ENCODE measurements at regions not wholly inside any gene's neighbourhood (a gene's known extent, or its start where the extent isn't known, plus 50 kb on each side); places are given as distances from the start of the nearest gene placed in this dataset.

DNA sequence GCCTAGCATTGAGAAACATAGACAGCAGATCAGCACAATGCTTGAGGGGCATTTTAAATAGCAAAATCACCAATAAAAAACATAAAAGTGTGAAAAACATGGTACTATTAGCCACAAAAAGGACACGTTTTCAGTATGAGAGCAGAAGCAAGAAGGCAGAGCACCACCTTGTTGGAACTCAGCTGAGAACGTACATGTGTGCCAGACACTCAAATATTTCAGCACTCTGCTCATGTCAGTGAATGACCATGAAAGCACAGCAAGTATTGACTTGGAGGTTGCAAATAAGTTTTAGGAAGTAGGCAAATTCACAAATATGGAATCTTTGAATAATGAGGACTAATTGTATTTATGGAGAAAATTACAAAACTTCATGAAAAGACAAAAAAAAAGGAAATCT is 193.4 kb upstream of the PKN2 start:
- TF ChIP-seq, protein P1, sequence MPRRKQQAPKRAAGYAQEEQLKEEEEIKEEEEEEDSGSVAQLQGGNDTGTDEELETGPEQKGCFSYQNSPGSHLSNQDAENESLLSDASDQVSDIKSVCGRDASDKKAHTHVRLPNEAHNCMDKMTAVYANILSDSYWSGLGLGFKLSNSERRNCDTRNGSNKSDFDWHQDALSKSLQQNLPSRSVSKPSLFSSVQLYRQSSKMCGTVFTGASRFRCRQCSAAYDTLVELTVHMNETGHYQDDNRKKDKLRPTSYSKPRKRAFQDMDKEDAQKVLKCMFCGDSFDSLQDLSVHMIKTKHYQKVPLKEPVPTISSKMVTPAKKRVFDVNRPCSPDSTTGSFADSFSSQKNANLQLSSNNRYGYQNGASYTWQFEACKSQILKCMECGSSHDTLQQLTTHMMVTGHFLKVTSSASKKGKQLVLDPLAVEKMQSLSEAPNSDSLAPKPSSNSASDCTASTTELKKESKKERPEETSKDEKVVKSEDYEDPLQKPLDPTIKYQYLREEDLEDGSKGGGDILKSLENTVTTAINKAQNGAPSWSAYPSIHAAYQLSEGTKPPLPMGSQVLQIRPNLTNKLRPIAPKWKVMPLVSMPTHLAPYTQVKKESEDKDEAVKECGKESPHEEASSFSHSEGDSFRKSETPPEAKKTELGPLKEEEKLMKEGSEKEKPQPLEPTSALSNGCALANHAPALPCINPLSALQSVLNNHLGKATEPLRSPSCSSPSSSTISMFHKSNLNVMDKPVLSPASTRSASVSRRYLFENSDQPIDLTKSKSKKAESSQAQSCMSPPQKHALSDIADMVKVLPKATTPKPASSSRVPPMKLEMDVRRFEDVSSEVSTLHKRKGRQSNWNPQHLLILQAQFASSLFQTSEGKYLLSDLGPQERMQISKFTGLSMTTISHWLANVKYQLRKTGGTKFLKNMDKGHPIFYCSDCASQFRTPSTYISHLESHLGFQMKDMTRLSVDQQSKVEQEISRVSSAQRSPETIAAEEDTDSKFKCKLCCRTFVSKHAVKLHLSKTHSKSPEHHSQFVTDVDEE (CRISPR knock-in tag; IDR thresholded peaks at IDR 0.05), result no peak
- no peak for TF ChIP-seq ZFP30 (CRISPR knock-in tag; IDR thresholded peaks at IDR 0.05)
- TF ChIP-seq ZFP3 (CRISPR knock-in tag; IDR thresholded peaks at IDR 0.05), result no peak
- TF ChIP-seq, protein P2, sequence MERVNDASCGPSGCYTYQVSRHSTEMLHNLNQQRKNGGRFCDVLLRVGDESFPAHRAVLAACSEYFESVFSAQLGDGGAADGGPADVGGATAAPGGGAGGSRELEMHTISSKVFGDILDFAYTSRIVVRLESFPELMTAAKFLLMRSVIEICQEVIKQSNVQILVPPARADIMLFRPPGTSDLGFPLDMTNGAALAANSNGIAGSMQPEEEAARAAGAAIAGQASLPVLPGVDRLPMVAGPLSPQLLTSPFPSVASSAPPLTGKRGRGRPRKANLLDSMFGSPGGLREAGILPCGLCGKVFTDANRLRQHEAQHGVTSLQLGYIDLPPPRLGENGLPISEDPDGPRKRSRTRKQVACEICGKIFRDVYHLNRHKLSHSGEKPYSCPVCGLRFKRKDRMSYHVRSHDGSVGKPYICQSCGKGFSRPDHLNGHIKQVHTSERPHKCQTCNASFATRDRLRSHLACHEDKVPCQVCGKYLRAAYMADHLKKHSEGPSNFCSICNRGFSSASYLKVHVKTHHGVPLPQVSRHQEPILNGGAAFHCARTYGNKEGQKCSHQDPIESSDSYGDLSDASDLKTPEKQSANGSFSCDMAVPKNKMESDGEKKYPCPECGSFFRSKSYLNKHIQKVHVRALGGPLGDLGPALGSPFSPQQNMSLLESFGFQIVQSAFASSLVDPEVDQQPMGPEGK (CRISPR knock-in tag; IDR thresholded peaks at IDR 0.05; ENCODE audit: borderline replicate concordance), result no peak
- no peak for TF ChIP-seq ZNF565 (CRISPR knock-in tag; conservative IDR thresholded peaks at IDR 0.05; ENCODE audit: low read depth)
- TF ChIP-seq TCF4 (CRISPR knock-in tag; IDR thresholded peaks at IDR 0.05; ENCODE audit: borderline replicate concordance), result no peak
- no peak for TF ChIP-seq RARB (CRISPR knock-in tag; IDR thresholded peaks at IDR 0.05)
- TF ChIP-seq ZC3H10 (CRISPR knock-in tag; IDR thresholded peaks at IDR 0.05), result no peak
- TF ChIP-seq, protein P3, sequence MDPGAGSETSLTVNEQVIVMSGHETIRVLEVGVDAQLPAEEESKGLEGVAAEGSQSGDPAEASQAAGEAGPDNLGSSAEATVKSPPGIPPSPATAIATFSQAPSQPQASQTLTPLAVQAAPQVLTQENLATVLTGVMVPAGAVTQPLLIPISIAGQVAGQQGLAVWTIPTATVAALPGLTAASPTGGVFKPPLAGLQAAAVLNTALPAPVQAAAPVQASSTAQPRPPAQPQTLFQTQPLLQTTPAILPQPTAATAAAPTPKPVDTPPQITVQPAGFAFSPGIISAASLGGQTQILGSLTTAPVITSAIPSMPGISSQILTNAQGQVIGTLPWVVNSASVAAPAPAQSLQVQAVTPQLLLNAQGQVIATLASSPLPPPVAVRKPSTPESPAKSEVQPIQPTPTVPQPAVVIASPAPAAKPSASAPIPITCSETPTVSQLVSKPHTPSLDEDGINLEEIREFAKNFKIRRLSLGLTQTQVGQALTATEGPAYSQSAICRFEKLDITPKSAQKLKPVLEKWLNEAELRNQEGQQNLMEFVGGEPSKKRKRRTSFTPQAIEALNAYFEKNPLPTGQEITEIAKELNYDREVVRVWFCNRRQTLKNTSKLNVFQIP (CRISPR knock-in tag; IDR thresholded peaks at IDR 0.05; ENCODE audit: borderline replicate concordance, low read depth), result no peak
- TF ChIP-seq SNAI2 (CRISPR knock-in tag; IDR thresholded peaks at IDR 0.05), result no peak
- no peak for TF ChIP-seq ZNF8 (CRISPR knock-in tag; IDR thresholded peaks at IDR 0.05)
